Fibroblast of lung (primary cell): ENCODE measurements at regions not wholly inside any gene's neighbourhood (a gene's known extent, or its start where the extent isn't known, plus 50 kb on each side); places are given as distances from the start of the nearest gene placed in this dataset.

Experiments used
- CTCF ChIP-seq, 2 donors: IDR thresholded peaks in 1 of 2; conservative IDR thresholded peaks in 1 of 2; 1 replicate in 1 of 2; 2 replicates in 1 of 2; pipeline ENCODE4 v1.5.1; 2011 to 2012; ENCODE audit warnings: low read length in 2 of 2, control low read depth in 1 of 2, inconsistent platforms in 1 of 2, low read depth in 1 of 2, mild to moderate bottlenecking in 1 of 2
- EZH2 ChIP-seq: IDR thresholded peaks from 2 replicates; pipeline ENCODE4 v1.5.1; 2012; ENCODE audit warnings: low read length, control low read depth, mild to moderate bottlenecking; ENCODE audit errors: missing control alignments

- no peak for TF ChIP-seq CTCF (conservative IDR thresholded peaks at IDR 0.05 in 1 of 2, IDR thresholded peaks at IDR 0.05 in 1 of 2; ENCODE audit: low read depth in 1 of 2, low read length in 2 of 2)
- TF ChIP-seq EZH2: no peak
These were observed 301.9 kb upstream of the ST6GAL2 start for GRCh38 chr2:107187870-107188269.
